SK-N-SH treated with all-trans-retinoic acid at 6 μM for 48 hours (cell line): ENCODE measurements at regions not wholly inside any gene's neighbourhood (a gene's known extent, or its start where the extent isn't known, plus 50 kb on each side); places are given as distances from the start of the nearest gene placed in this dataset.

Experiments used
- ARNTL ChIP-seq: fragments of 450-650 bp; formaldehyde crosslinking; IDR thresholded peaks from 2 replicates; pipeline ENCODE4 v1.5.0; 2020; ENCODE audit warnings: low read depth, mild to moderate bottlenecking, moderate library complexity, borderline replicate concordance
- GLIS3 ChIP-seq: fragments of 250-450 bp; sonication (Bioruptor Pico); IDR thresholded peaks from 2 replicates; pipeline ENCODE4 v1.5.0; 2020; ENCODE audit warnings: mild to moderate bottlenecking, moderate library complexity
- ISL1 ChIP-seq: fragments of 250-450 bp; sonication (Bioruptor Pico); IDR thresholded peaks from 2 replicates; pipeline ENCODE4 v2.1.2; 2022; ENCODE audit warnings: mild to moderate bottlenecking, moderate library complexity
- RARB ChIP-seq: fragments of 250-450 bp; sonication (Bioruptor Pico); IDR thresholded peaks from 2 replicates; pipeline ENCODE4 v1.8.0; 2021; ENCODE audit warnings: mild to moderate bottlenecking, moderate library complexity
- SNAI2 ChIP-seq: fragments of 250-450 bp; sonication (Bioruptor Pico); IDR thresholded peaks from 2 replicates; pipeline ENCODE4 v1.5.0; 2020; ENCODE audit warnings: mild to moderate bottlenecking, moderate library complexity
- ZFP3 ChIP-seq: fragments of 250-450 bp; sonication (Bioruptor Pico); IDR thresholded peaks from 2 replicates; pipeline ENCODE4 v1.5.0; 2020; ENCODE audit warnings: mild to moderate bottlenecking, moderate library complexity
- ZFP30 ChIP-seq: fragments of 450-650 bp; formaldehyde crosslinking; IDR thresholded peaks from 2 replicates; pipeline ENCODE4 v1.5.0; 2022; ENCODE audit warnings: mild to moderate bottlenecking, moderate library complexity
- ZNF565 ChIP-seq: fragments of 450-650 bp; formaldehyde crosslinking; conservative IDR thresholded peaks from 2 replicates; pipeline ENCODE4 v1.5.0; 2020; ENCODE audit warnings: low read depth, mild to moderate bottlenecking, moderate library complexity
- TF ChIP-seq, protein P1 (sequence below): fragments of 250-450 bp; sonication (Bioruptor Pico); IDR thresholded peaks from 2 replicates; pipeline ENCODE4 v1.8.0; 2020; ENCODE audit warnings: mild to moderate bottlenecking, moderate library complexity, borderline replicate concordance

GRCh38 chr11:122033631-122034030, 82.4 kb downstream of the BLID start:
- TF ChIP-seq ARNTL (CRISPR knock-in tag) (no peak), GLIS3 (CRISPR knock-in tag) (no peak), ZFP30 (CRISPR knock-in tag) (no peak), ZFP3 (CRISPR knock-in tag) (no peak), RARB (no peak), ZNF565 (no peak), ISL1 (CRISPR knock-in tag) (no peak), SNAI2 (CRISPR knock-in tag) (no peak)
- TF ChIP-seq, protein P1, sequence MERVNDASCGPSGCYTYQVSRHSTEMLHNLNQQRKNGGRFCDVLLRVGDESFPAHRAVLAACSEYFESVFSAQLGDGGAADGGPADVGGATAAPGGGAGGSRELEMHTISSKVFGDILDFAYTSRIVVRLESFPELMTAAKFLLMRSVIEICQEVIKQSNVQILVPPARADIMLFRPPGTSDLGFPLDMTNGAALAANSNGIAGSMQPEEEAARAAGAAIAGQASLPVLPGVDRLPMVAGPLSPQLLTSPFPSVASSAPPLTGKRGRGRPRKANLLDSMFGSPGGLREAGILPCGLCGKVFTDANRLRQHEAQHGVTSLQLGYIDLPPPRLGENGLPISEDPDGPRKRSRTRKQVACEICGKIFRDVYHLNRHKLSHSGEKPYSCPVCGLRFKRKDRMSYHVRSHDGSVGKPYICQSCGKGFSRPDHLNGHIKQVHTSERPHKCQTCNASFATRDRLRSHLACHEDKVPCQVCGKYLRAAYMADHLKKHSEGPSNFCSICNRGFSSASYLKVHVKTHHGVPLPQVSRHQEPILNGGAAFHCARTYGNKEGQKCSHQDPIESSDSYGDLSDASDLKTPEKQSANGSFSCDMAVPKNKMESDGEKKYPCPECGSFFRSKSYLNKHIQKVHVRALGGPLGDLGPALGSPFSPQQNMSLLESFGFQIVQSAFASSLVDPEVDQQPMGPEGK (CRISPR knock-in tag) = no peak
